ENCODE measurements at regions not wholly inside any gene's neighbourhood (a gene's known extent, or its start where the extent isn't known, plus 50 kb on each side); places are given as distances from the start of the nearest gene placed in this dataset.

GRCh38 chr6:14966096-14966905 lies 279.6 kb upstream of the JARID2 start:
- no peak for DNase-seq

- no peak for DNase-seq
Observed at GRCh38 chr6:14966906-14967711, 278.8 kb upstream of the JARID2 start.

DNA sequence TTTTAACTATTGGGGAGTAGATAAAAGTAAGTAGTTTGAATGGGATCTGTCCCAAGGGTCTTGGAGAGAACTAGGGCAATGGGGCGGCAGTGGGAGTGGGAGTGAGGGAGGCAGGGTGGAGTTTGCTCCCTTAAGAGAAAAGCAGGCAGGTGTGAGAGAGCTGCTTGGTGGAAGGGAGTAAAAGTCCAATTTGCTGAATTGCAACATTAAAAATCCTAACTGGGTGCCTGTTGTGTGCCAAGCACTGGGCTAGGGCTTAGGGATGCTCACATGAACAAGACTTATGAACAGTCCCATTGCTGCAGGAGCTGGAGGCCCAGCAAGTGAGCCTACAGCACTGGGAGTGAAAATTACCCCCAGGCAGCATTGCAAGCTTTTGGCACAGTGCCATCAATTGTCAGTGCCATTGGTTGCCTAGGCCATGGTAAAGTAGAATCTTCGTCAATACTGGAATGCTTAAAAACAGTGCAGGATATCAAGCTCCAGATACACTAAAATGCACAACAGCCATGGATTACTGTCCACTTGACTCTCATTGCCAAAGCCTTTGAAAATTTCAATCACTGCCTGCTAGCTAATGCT lies 277.7 kb upstream of the JARID2 start:
- no peak for DNase-seq

GRCh38 chr6:14969126-14969525 lies 276.7 kb upstream of the JARID2 start:
- DNase-seq = no peak

GRCh38 chr6:14972379-14973067 lies 273.3 kb upstream of the JARID2 start:
- no peak for DNase-seq

DNA sequence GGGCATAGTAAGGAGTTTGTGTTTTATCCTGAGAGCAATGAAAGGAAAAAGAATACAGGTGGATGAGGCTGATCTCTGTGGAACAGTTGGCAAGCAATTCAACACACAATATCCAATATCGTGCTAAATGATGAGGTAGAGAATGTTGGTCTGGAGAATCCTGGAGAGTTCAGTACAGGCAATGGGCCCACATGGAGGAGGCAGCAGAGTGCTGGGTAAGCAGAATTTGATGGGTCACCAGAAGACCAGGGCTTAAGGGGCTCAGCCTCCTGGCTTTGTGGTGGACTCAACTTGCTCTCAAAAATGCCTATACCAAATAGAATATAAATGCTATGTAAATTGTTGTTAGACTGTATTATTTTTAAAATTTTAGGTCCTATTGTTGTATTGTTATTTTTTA lies 271.5 kb upstream of the JARID2 start:
- no peak for DNase-seq

- no peak for DNase-seq
Observed at GRCh38 chr6:14974792-14975470, 270.9 kb upstream of the JARID2 start.

DNA sequence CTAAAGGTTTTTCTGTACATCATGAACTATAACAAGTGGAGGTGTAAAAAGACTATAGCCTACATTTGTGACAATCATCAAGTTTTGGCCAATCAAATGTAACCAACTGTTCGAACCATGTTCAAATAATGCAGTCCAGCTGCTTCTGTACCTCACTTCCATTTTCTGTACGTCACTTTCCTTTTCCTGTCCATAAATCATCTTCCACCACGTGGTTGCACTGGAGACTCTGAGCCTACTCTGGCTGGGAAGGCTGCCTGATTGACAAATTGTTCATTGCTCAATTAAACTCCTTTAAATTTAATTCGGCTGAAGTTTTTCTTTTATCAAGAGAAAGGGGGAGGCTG lies 270.4 kb upstream of the JARID2 start:
- no peak for DNase-seq

- DNase-seq = no peak
Observed at GRCh38 chr6:14977747-14978382, 268.0 kb upstream of the JARID2 start.

DNA sequence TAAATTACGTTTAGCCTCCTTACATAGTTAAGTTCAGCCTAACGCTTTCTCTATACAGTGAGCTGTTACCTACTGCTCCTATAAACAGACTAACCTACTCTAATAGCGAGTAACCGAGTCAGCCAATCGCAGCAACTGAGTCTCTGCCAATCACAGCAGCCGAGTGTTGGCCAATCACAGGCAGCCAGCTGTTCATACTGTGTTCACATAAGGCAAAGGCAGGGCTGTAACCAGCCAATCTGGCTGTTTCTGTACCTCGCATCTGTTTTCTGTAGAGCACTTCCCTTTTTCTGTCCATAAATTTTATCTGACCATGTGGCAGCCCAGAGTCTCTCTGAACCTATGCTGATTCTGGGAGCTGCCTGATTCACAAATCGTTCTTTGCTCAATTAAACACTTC lies 263.9 kb upstream of the JARID2 start:
- DNase-seq = no peak

DNA sequence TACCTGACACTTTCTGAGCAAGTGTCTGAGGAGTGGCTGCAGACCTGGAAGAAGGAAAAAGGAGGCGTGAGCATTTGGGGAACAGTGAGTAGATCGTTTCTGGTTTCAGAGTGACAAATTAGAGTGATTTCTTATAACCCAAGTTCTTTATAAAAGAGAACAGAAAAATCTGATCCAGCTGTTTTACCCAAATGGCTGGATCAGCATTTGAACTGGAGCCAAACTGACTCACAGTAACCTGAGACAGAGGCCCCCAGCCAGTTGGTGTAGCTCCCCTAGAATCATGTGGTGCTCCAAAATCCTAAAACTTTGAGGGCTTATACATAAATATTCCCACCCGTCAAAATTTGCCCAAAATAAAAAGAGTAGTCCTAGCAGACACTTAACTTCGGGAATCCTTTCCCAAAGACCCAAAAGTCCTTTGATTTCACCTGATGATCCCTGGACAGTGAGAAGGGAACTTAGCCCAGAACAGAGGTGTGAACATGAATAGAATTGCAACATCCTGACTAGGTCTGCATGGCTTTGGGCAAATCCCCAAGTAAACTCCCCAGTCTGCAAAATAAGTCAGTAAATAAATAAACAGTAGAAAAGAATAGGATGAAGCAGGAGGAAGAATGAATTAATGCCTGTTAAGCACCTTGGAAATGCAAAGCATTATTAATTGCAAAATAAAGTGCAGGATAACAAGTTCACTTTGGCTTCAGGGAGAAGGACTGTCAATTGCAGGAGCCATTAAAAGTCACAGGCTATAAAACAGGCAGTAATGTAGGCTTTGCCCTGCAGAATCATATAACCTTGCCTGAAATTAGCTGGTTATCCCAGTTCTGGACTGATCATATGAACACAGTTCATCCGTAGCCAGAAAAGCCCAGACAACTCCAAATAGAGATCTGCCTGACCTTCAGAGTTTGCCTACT lies 262.0 kb upstream of the JARID2 start:
- DNase-seq = peak; percentile 43

GRCh38 chr6:14984519-14984853 lies 261.4 kb upstream of the JARID2 start:
- DNase-seq = peak; percentile 43

DNA sequence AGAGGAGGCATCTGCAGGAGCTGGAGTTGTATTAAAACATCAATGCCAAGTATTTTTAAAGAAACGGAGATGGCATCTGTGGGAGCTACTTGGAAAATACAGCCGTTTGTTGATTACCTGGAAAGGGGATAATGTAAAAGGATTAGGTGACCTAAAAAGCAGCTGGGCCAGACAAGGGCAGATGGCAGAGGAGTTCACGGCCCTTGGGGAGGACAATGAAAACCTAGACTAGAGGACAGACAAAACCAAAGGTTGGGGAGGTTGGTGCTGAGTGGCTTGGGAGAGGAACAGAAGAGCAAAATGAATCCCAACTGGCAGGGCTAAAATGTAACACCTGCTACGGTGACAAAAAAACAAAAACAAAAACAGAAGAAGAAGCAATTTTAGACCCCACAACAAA lies 260.5 kb upstream of the JARID2 start:
- no peak for DNase-seq

DNA sequence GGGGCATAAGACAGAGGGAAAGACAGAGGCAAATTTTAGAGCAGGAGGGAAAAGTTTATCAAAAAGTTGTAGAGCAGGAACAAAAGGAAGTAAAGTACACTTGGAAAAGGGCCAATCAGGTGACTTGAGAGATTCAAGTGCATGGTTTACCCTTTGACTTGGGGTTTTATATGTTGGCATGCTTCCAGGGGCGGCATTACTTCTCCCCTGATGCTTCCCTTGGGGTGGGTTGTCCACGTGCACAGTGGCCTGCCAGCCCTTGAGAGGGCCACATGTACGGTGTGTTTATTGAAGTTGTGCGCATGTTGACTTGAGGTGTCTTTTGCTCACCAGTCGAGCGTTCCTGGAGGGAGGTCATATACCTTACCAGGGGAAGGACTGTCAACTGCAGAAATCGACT lies 259.5 kb upstream of the JARID2 start:
- peak; percentile 61 for DNase-seq

DNA sequence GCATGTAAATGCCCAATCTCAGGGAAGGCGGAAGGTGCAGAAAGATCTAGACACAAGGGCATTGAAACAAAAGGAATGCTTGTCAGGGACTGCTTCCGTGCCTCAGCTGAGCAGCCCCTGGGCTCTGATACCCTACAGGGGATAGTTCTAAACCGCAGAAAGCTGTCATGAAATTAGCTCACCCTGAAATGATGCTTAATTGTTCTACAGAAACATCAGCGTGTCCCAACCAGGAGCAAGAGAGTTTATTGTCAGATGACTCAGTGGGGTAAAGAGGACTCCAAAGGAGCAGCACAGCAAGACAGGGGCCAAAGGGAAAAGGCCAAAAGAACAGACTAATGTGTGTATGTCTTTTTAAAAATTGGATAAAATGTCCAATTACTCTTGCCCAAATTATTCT lies 258.4 kb upstream of the JARID2 start:
- DNase-seq = no peak

GRCh38 chr6:14992382-14992781 lies 253.5 kb upstream of the JARID2 start:
- DNase-seq = no peak

DNA sequence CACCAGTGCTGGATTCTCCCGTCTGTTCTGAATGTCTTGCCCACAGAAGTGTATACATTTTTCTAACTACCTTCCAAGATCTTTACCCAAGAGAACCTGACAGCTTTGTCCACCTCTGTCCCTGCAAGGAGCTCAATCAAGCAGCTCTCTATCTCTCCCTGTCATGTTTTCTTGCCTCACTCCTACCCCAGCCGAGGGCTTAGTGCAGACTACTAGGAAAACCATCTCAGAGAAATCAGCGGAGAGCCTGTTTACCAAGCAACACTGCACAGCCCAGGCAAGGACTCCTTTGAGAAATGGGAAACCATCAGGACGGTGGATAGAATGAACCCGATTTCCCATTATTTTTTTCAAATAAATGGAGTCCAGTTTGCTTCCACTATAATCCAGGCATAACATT lies 250.7 kb upstream of the JARID2 start:
- no peak for DNase-seq

DNA sequence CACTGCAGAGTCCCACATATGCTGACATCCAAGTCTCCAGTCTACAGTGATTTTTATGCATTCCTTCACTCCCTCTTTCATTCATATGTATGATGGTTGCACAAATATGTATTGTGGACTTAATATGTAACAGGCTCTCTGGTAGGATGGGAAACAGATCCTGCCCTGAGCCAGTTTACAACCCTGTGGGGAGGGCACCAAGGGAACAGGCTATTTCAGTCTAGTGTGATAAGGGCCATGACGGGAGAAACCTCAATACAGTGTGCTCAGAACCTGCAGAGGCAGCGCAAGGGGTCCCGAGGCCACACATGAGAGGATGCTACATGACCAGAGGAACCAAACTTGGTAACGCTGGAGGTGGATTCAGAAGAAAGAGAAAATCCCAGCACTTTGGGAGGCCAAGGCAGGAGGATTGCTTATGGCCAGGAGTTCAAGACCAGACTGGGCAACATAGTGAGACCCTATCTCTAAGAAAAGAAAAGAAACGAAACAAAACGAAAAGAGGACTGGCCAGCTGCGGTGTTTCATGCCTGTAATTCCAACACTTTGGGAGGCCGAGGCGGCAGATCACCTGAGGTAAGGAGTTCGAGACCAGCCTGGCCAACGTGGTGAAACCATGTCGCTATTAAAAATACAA lies 249.8 kb upstream of the JARID2 start:
- no peak for DNase-seq

DNA sequence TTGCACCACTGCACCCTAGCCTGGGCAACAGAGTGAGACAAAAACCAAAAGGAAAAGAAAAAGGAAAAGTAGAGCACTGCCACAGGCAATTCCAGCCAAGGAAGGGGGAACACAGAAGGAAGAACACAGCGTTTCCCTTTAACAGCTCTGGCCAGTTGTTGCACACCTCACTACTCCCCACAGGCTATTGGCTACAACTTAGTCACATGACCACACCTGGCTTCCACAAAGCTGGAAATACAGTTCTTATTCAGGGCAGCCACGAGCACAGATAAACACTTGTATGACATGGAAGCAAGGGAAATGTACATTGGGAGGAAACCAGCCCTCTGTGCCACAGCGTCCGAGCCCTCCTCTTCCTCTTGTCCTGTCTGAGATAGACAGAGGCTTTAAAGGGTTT lies 249.0 kb upstream of the JARID2 start:
- DNase-seq = no peak

DNA sequence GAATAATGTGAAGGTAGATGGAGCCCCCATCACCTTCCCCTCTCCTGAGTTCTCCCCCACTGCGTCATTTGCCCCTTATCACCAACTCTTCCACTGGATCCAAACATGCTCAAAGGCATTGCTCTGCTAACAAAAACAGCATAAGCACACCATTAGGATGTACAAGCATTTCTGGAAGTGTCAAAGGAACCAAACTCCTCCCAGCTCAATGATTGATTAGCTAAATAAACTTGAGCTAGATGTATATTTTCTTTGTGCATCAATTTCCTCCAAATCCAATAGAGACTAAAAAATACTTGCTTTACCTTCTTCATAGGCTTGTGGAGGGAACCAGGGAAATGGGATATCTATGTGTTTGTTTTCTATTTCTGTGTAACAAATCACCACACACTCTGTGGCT lies 248.4 kb upstream of the JARID2 start:
- no peak for DNase-seq

- no peak for DNase-seq
Observed at GRCh38 chr6:14999106-14999505, 246.8 kb upstream of the JARID2 start.
